ENCODE measurements at regions not wholly inside any gene's neighbourhood (a gene's known extent, or its start where the extent isn't known, plus 50 kb on each side); places are given as distances from the start of the nearest gene placed in this dataset.

DNA sequence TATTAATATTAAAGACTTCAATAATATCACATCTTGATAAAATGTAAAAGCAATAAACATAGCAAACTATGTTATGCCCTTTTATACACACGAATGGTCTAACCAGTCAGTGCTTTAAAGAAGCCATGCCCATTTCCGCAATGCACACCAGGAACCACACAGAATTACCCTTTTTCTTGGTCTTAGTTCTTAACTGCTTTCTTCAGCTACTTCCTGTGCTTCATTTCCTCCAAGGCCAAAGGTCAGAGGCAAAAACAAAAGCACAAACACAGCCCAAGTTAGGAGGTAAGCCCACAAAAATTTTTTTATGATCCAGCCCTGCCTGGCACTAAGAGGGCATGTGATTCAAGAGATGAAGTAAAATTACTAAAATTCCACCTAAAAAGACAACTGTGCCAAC, 267.2 kb downstream of the FBXO15 start:
- DNase-seq (ENCODE audit: low read depth), result no peak
- H3K4me3 ChIP-seq (ENCODE audit: low read depth, low read length), result no peak overlapping the region
- no peak for TF ChIP-seq CTCF (IDR thresholded peaks at IDR 0.05; ENCODE audit: low read depth, low read length, missing control alignments)

DNA sequence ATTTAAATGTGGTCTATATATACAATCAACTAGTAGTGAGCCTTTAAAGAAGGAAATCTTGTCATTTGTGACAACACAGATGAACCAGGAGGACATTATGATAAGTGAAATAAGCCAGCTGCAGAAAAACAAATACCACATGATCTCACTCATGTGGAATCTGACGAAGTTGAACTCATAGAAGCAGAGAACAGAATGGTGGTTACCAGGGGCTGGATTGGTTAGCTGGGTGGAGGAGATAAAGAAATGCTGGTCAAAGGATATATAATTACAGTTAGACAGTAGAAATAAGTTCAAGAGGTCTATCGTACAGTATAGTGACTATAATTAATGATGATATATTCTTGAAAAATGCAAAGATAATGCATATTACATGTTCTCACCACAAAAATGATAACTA, 267.9 kb downstream of the FBXO15 start:
- no peak for DNase-seq (ENCODE audit: low read depth)
- no peak for TF ChIP-seq CTCF (IDR thresholded peaks at IDR 0.05; ENCODE audit: low read depth, low read length, missing control alignments)

DNA sequence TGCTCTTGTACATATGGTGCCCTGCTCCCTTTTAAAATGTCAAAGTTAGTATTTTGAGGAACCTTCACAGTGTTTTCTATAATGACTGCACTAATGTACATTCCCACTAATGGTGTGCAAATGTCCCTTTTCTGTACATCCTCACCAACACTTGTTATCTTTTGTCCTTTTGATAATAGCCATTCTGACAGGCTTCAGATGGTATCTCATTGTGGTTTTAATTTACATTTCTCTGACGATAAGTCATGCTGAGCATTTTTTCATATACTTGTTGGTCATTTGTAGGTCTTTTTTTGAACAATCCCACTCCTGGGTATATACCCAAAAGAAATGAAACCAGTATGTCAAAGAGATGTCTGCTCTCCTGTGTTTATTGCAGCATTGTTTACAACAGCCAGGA, 268.3 kb downstream of the FBXO15 start:
- no peak for TF ChIP-seq CTCF (IDR thresholded peaks at IDR 0.05; ENCODE audit: low read depth, low read length, missing control alignments)
- H3K4me3 ChIP-seq (ENCODE audit: low read depth, low read length), result no peak overlapping the region
- no peak for DNase-seq (ENCODE audit: low read depth)

More for the DNA sequence above, 267.9 kb downstream of the FBXO15 start:
- H3K4me3 ChIP-seq (ENCODE audit: low read depth, low read length), result no peak overlapping the region

DNA sequence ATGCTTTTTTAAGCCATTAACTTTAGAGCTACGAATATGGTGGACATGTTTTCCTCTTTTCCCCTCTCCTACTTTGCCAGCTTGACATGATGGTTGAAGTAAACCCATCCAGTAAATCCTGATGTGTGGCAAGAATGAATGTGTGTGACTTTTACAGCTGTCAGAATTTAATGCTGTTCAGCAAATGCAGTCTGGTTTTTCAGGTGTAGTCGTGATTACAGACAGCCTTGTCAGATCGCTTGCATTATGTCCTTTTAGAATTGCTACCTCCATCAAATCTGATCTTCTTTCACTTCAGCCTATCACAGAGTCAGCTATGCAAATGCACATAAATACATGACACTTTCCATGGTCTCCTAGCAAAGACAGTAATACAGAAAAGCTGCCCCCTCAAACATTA, 278.5 kb downstream of the FBXO15 start:
- DNase-seq (ENCODE audit: low read depth), result no peak
- TF ChIP-seq CTCF (IDR thresholded peaks at IDR 0.05; ENCODE audit: low read depth, low read length, missing control alignments), result no peak
- no peak overlapping the region for H3K4me3 ChIP-seq (ENCODE audit: low read depth, low read length)

DNA sequence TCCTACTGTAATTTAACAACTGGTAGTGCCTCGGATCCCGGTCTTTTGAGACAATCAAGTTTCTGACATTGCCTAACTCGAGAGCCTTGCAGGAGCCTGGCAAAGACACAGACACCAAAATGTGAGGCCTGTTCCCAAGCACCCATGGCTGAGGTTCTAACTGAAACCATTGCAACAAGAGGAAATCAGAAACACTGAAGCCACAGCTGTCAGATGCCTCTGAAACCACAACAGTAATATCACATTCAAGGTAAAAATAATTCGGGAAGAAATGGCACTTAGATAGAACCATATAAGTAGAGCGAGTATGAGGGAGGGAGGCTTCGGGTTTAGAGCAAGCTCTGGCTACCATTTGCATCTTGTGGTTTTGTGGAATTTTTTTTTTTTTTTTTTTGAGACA, 285.9 kb downstream of the FBXO15 start:
- TF ChIP-seq CTCF (IDR thresholded peaks at IDR 0.05; ENCODE audit: low read depth, low read length, missing control alignments), result no peak
- DNase-seq (ENCODE audit: low read depth), result no peak

DNA sequence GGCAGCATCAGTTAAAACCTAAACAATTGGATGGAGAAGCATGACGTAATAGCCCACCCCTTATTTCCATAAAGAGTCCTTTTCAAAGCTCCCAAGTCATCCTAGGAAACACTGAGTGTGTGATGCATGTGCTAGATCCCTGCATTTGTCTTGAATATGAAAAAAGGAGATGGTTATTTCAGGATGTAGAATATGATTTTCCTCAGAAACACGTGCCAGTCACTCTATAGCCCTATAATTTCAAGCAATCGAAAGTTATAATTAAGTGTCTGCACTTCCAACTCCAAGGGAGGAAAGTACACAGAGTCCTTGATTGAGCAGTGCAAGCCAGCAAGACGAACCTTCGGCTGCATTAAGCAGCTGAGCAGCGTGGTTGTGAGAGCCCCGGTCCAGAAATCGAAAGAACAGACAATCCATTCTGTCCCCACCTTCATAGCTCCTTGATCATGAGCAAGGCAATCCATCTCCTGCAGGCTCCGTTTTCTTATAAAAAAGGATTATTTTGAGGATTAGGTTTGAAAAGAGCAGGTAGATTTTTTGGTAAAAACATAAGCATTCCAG, 287.7 kb downstream of the FBXO15 start:
- no peak for TF ChIP-seq CTCF (IDR thresholded peaks at IDR 0.05; ENCODE audit: low read depth, low read length, missing control alignments)
- DNase-seq (ENCODE audit: low read depth), result no peak

More for the DNA sequence above, 285.9 kb downstream of the FBXO15 start:
- H3K4me3 ChIP-seq (ENCODE audit: low read depth, low read length), result no peak overlapping the region

GRCh38 chr18:73852789-73853549, 294.7 kb downstream of the FBXO15 start:
- TF ChIP-seq CTCF (IDR thresholded peaks at IDR 0.05; ENCODE audit: low read depth, low read length, missing control alignments), result no peak
- no peak overlapping the region for H3K4me3 ChIP-seq (ENCODE audit: low read depth, low read length)
- no peak for DNase-seq (ENCODE audit: low read depth)

More for the DNA sequence above, 287.7 kb downstream of the FBXO15 start:
- H3K4me3 ChIP-seq (ENCODE audit: low read depth, low read length), result no peak overlapping the region

Measured in GM12864 (cell line).